Keratinocyte (primary cell): ENCODE measurements at regions not wholly inside any gene's neighbourhood (a gene's known extent, or its start where the extent isn't known, plus 50 kb on each side); places are given as distances from the start of the nearest gene placed in this dataset.

Experiments used
- DNase-seq: peaks from one replicate; pipeline ENCODE4 v3.0.0-alpha.2; 2011; ENCODE audit warnings: low read depth, missing footprints, low spot score
- FAIRE-seq: peaks from 2 replicates; lab custom pipeline; 2011; peaks lifted over from hg19 to GRCh38; lab: Jason Lieb, UNC
- H2AFZ ChIP-seq: 2 replicates; pipeline ENCODE4 v1.6.0; 2012; ENCODE audit warnings: low read length, control low read depth, inconsistent platforms; ENCODE audit not compliant: control insufficient read depth
- H3K27ac ChIP-seq: 2 replicates; pipeline ENCODE4 v1.5.1; 2011; ENCODE audit warnings: low read length; ENCODE audit not compliant: control insufficient read depth, insufficient read depth
- H3K27me3 ChIP-seq: 3 replicates; pipeline ENCODE4 v1.6.0; 2011; ENCODE audit warnings: low read length; ENCODE audit not compliant: control insufficient read depth, insufficient read depth; ENCODE audit errors: extremely low read depth
- H3K36me3 ChIP-seq, 2 experiments: 2 replicates in 1 of 2; 3 replicates in 1 of 2; pipeline ENCODE4 v1.5.1; 2011; ENCODE audit warnings: low read length in 2 of 2, mild to moderate bottlenecking in 1 of 2; ENCODE audit not compliant: control insufficient read depth in 2 of 2, insufficient read depth in 2 of 2; ENCODE audit errors: extremely low read depth in 1 of 2
- H3K4me1 ChIP-seq: 3 replicates; pipeline ENCODE4 v1.5.1; 2011; ENCODE audit warnings: low read length; ENCODE audit not compliant: control insufficient read depth, insufficient read depth; ENCODE audit errors: extremely low read depth
- H3K4me2 ChIP-seq: 3 replicates; pipeline ENCODE4 v1.6.0; 2011; ENCODE audit warnings: low read depth, low read length; ENCODE audit not compliant: control insufficient read depth, insufficient read depth; ENCODE audit errors: extremely low read depth
- H3K4me3 ChIP-seq, 3 experiments: fragments of 200-600 bp in 1 of 3; sonication (generic) in 1 of 3; 2 replicates in 2 of 3; 3 replicates in 1 of 3; pipeline ENCODE4 v1.5.1; 2011 to 2016; ENCODE audit warnings: low read length in 3 of 3, mild to moderate bottlenecking in 3 of 3, control low read depth in 2 of 3, inconsistent platforms in 1 of 3, low read depth in 1 of 3, mixed read lengths in 1 of 3, mixed run types in 1 of 3, moderate library complexity in 1 of 3; ENCODE audit not compliant: control insufficient read depth in 2 of 3, insufficient read depth in 2 of 3; ENCODE audit errors: extremely low read depth in 1 of 3
- H3K79me2 ChIP-seq: 2 replicates; pipeline ENCODE4 v1.6.0; 2012; ENCODE audit warnings: low read length; ENCODE audit not compliant: control insufficient read depth, insufficient read depth
- H3K9ac ChIP-seq: 3 replicates; pipeline ENCODE4 v1.6.0; 2011; ENCODE audit warnings: low read length; ENCODE audit not compliant: control insufficient read depth, insufficient read depth; ENCODE audit errors: extremely low read depth
- H3K9me1 ChIP-seq: 3 replicates; pipeline ENCODE4 v1.6.0; 2011; ENCODE audit warnings: low read length; ENCODE audit not compliant: control insufficient read depth, insufficient read depth; ENCODE audit errors: extremely low read depth
- H3K9me3 ChIP-seq: 2 replicates; pipeline ENCODE4 v1.5.1; 2012; ENCODE audit warnings: low read depth, low read length; ENCODE audit not compliant: control insufficient read depth
- H4K20me1 ChIP-seq: 3 replicates; pipeline ENCODE4 v1.6.0; 2011; ENCODE audit warnings: low read length; ENCODE audit not compliant: control insufficient read depth, insufficient read depth; ENCODE audit errors: extremely low read depth
- dilution Hi-C: fragments of 300-500 bp; cut with MboI; formaldehyde crosslinking; loops from one replicate; pipeline ENCODE4 v1.7.0; 2020; ENCODE audit warnings: low sequenced_read_pairs; ENCODE audit not compliant: extremely low pct_ligation_motif_present
- TF ChIP-seq, protein P1 (sequence below), 3 experiments: IDR thresholded peaks in 1 of 3; conservative IDR thresholded peaks in 1 of 3; optimal IDR thresholded peaks in 1 of 3; 2 replicates in 2 of 3; 3 replicates in 1 of 3; pipeline versions ENCODE3 to v1.5.1; 2011; ENCODE audit warnings: low read length in 3 of 3, mild to moderate bottlenecking in 3 of 3, moderate library complexity in 2 of 3, control low read depth in 1 of 3, inconsistent platforms in 1 of 3; ENCODE audit not compliant: insufficient read depth in 2 of 3; ENCODE audit errors: extremely low read depth in 1 of 3

DNA sequence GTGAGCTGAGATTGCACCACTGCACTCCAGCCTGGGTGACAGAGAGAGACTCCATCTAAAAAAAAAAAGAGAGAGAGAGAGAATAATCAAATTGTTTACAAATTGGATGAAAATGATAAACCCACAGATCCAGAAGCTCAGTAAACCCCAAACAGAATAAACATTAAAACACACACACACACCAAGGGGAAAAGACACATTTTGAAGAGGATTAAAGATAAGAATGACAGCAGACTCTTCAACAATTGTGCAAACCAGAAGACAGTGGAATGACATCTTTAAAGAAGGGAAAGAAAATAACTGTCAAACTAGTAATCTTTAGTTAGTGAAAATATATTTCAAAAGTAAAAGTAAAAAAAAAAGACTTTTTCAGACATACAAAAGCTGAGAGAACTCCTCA, 64.4 kb upstream of the RPL38 start:
- FAIRE-seq (no peak), DNase-seq (no peak)
- Histone ChIP-seq H3K4me3 (no peak overlapping the region), H3K79me2 (no peaks in the 10 kb centered on the region), H3K27ac (no peak overlapping the region), H3K36me3 (no peaks in the 10 kb centered on the region), H3K27me3 (peaks cover 4% of the 10 kb centered on the region), H3K9me3 (no peaks in the 10 kb centered on the region), H3K4me2 (no peak overlapping the region), H2AFZ (no peak overlapping the region), H3K9ac (no peak overlapping the region), H4K20me1 (no peaks in the 10 kb centered on the region), H3K4me1 (no peaks in the 10 kb centered on the region), H3K9me1 (no peaks in the 10 kb centered on the region)
- TF ChIP-seq, protein P1, sequence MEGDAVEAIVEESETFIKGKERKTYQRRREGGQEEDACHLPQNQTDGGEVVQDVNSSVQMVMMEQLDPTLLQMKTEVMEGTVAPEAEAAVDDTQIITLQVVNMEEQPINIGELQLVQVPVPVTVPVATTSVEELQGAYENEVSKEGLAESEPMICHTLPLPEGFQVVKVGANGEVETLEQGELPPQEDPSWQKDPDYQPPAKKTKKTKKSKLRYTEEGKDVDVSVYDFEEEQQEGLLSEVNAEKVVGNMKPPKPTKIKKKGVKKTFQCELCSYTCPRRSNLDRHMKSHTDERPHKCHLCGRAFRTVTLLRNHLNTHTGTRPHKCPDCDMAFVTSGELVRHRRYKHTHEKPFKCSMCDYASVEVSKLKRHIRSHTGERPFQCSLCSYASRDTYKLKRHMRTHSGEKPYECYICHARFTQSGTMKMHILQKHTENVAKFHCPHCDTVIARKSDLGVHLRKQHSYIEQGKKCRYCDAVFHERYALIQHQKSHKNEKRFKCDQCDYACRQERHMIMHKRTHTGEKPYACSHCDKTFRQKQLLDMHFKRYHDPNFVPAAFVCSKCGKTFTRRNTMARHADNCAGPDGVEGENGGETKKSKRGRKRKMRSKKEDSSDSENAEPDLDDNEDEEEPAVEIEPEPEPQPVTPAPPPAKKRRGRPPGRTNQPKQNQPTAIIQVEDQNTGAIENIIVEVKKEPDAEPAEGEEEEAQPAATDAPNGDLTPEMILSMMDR (optimal IDR thresholded peaks at IDR 0.05 in 1 of 3, IDR thresholded peaks at IDR 0.05 in 1 of 3, conservative IDR thresholded peaks at IDR 0.05 in 1 of 3; ENCODE audit: extremely low read depth in 1 of 3, insufficient read depth in 2 of 3, low read length in 3 of 3) = no peak
- dilution Hi-C loops = no loop called here

DNA sequence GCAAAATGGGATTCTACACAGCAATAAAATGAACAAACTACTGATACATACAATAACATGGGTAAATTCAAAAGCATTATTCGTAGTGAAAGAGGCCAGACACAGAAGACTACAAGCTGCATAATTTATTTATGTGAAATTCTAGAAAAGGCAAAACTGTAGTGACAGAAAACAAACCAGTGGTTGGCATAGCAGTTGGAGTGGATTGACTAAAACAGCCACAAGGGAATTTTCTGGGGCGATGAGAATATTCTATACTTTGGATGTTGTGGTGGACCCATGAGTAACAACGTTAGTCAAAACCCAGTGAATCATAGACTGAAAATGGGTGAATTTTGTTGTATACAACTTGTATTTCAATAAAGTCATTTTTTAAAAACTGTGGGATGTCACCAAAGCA, 63.2 kb upstream of the RPL38 start:
- dilution Hi-C loops = no loop called here
- Histone ChIP-seq H3K4me3 (no peak overlapping the region), H3K4me2 (no peak overlapping the region), H3K9me3 (no peaks in the 10 kb centered on the region), H3K4me1 (no peaks in the 10 kb centered on the region), H3K27me3 (peaks cover 4% of the 10 kb centered on the region), H3K79me2 (no peaks in the 10 kb centered on the region), H3K36me3 (no peaks in the 10 kb centered on the region), H3K9me1 (no peaks in the 10 kb centered on the region), H2AFZ (no peak overlapping the region), H4K20me1 (no peaks in the 10 kb centered on the region), H3K9ac (no peak overlapping the region), H3K27ac (no peak overlapping the region)
- FAIRE-seq = no peak
- no peak for DNase-seq
- TF ChIP-seq, protein P1 (optimal IDR thresholded peaks at IDR 0.05 in 1 of 3, IDR thresholded peaks at IDR 0.05 in 1 of 3, conservative IDR thresholded peaks at IDR 0.05 in 1 of 3; ENCODE audit: extremely low read depth in 1 of 3, insufficient read depth in 2 of 3, low read length in 3 of 3) = no peak
